IPS-NIHi7 (cell line): ENCODE measurements at regions not wholly inside any gene's neighbourhood (a gene's known extent, or its start where the extent isn't known, plus 50 kb on each side); places are given as distances from the start of the nearest gene placed in this dataset.
"Not testable (repeated sequence)": the region's sequence is repeated elsewhere in the genome, so short reads cannot be mapped to it uniquely, and the experiment has no call there.

Experiments
- DNase-seq: peaks from one replicate; pipeline ENCODE4 v3.0.0; 2012; ENCODE audit warnings: mixed read lengths; ENCODE audit errors: extremely low spot score

- no peak for DNase-seq
Observed at GRCh38 chr5:67577424-67577823, 380.8 kb upstream of the CD180 start.

DNA sequence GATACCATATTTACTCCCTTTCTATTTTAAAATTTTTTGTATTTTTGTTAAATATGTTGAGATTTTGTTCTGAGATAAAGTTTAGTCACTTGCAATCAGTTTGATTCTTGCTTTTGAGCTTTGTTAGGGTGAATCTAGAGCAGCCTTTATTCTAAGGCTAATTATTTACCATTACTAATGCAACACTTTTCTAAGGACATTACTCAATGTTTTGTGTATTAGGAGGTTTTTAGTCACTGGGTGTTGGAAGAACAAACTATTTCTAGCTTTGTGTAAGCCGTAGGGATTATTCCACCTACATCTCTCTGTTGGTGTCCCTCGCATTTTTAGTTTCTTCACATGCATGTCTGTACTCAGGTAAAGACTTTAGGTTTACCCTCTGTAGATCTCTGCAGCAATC is 379.5 kb upstream of the CD180 start:
- no peak for DNase-seq

GRCh38 chr5:67575087-67575486 is 378.5 kb upstream of the CD180 start:
- DNase-seq = no peak

DNA sequence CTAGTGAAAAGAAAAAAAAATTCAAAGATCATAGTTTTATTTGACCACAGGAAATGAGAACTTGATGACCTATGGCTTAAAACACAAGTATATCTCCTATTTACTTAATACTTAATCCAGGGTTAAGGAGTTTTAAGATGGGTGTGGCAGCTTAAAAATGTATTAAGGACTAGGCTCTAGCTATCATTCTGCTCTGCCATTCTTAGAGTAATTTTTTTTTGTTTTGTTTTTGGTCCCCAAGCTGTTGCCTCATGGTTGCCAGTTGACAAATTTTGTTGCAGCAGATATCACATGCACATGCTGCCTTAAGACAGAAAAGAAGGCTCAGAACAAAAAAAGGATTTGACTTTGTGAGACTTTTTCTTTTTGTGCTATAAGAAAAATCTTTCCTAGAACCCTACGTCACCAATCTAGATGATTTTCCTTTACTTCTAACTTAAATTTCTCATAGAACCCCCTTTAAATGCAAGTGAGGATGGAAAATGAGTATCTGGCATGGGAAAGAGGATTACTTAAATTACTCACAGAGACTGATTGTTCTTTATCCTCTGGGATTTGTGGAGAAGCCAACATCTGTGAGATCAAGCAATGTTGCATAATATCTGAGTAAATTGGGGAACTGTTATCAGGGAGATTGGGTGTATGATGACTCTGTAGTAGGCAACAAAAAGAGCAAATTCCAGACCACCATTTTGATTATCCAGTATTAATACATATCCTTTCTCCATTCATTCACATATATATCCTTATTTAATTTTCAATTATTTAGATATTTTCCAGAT is 364.7 kb upstream of the CD180 start:
- no peak for DNase-seq

GRCh38 chr5:67552773-67553172 is 356.2 kb upstream of the CD180 start:
- no peak for DNase-seq

GRCh38 chr5:67549947-67550346 is 353.3 kb upstream of the CD180 start:
- no peak for DNase-seq

DNA sequence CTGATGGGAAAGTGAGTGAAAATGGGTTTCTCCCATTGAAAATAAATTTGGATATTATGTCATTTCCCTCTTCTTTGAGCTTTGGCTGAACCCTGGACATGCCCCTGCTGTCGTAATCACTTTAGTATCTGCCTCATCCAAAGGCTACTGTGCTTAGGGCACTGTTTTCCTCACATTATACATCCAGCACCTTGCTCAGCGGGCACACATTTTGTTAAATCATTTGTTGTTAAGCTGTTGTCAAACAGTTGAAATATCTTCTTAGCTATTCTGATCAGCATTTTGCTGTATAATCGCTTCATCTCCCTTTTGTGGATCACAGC is 352.7 kb upstream of the CD180 start:
- no peak for DNase-seq

DNA sequence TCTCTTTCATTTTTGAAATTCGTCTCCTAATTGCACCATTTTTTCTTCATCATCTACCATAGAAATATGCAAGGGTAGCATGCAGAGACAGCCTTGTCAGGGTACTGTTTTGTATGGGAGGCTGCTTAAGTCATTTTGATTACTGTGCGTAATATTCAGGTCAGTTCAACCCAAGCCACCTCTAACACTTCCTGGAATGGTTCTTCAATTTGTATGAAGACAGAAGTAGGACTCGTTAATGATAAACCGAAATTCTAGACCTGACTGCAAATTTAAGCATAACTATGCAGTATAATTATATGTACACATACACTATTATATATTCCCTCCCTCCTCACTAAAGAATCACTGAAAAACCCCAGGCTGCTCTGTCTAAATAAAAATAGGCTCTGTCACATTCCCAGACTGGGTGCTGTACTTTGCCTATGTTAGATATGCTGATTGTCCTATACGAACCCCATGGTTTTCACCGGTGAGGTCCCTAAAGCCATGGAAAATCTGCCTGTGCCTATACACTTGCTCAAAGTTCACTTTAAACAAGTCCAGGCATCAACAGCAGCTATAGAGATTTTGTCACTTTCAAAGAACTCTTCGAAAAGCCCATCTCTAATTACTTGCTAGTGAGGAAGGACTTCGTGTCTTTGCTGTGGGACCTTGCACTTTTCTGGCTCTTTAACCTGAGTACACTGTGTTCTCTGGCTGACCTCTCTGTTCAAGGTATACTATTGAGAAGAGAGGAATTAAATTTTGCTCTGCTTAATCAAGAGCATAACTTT is 352.1 kb upstream of the CD180 start:
- DNase-seq = no peak

DNA sequence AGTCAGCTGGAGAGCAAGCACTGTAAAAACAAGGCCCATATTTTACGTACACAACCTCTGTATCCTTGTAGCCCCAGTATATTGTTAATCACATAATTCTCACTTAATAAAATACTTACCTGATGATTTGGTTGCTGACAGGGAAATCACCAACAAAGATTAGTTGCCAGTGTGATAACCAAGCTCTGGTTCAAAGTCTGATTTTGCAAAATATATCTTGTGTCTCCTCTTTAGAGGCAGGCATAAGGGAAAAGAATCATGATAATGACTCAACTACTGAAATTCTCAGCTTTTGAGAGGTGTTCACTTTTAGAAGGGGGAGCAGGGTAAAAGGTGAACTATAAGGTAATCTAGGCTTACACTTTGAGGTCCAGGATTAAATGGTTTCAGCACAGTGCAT is 351.1 kb upstream of the CD180 start:
- DNase-seq = no peak

GRCh38 chr5:67544942-67545341 is 348.3 kb upstream of the CD180 start:
- DNase-seq = not testable (repeated sequence)

DNA sequence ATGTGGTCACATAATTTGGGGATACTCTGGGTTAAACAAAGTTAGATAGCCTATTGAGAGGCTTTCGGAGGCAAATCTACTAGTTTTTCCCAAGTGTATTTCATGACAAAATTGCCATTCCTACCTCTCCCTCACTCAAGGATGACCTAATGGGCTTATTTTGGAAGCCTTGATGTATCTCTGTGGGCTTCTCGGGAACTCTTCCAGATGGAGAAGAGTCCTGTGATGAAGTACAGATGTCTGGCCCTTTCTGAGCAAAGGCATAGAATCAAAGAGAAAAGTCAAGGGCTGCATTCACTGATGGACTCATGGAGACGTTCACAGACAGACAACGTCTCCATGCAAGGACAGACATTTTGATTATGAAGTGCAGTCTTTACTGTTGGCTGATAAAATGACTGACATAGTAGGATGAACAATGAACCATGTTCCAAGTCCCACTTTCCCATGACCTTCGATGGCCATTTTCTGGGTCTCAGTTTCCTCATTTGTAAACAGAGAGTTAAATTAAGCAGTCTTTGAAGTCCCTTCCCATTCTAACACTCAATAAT is 347.2 kb upstream of the CD180 start:
- DNase-seq = no peak

DNA sequence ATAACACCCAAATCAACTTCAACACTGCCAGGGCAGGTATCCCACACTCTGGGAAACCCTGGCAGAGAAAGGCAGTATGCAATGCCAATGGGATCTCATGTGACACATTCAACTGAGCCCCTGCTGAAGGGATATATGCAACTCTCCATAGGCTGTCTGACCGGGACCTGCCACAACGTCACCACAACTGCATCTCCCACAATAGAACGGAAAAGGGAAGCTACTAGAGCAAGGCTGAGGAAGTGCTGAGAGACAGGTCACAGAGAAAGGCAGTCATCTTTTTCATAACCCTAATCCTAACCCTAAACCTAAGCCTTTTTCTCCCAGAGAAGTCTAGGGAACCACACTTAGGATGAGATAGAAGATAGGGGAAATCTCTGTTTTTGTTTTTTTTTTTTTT is 345.9 kb upstream of the CD180 start:
- no peak for DNase-seq

DNA sequence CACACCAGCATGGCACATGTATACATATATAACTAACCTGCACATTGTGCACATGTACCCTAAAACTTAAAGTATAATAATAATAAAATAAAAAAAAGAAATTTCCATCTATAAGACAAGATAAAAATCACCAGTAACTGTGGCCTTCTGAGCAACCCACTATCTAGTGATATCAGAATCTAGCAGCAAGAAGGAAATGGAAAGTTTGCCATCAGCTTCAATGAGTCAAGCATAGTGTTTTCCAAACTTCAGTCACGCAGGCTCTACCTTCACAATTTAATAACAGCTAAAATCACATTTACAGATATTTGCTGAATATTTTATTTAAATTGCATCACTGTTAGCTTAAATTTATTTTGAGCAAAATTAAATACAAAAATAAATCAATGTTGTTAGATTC is 345.3 kb upstream of the CD180 start:
- DNase-seq = no peak

DNA sequence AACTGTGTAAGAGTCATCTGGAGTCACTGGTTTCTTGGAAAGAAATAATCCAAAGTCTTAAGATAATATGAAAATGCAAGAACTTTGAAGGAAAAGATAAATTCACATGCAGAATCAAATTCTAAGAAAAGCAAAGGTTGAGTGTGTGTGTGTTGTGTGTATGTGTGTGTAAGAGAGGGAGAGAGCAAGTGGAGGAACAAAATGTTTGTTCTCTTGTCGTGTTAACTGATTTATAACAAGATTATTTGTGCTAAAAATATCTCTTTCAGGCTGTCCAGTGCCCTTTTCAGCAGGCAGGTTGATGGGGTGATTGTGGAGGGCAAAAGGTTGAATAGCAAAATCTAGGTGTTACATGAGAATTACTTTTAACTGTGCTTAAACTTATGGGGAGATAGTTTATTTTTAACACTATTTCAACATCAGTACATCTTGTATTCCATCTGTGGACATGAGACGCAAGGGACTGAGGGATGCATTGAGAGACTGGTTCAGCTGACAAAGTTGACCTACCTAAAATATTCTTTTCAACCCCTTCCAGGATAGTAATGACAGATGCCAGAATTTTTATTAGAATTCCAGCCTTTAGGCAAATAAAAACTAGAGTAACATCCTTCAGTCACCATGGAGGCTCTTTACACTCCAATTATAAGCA is 342.4 kb upstream of the CD180 start:
- no peak for DNase-seq

DNA sequence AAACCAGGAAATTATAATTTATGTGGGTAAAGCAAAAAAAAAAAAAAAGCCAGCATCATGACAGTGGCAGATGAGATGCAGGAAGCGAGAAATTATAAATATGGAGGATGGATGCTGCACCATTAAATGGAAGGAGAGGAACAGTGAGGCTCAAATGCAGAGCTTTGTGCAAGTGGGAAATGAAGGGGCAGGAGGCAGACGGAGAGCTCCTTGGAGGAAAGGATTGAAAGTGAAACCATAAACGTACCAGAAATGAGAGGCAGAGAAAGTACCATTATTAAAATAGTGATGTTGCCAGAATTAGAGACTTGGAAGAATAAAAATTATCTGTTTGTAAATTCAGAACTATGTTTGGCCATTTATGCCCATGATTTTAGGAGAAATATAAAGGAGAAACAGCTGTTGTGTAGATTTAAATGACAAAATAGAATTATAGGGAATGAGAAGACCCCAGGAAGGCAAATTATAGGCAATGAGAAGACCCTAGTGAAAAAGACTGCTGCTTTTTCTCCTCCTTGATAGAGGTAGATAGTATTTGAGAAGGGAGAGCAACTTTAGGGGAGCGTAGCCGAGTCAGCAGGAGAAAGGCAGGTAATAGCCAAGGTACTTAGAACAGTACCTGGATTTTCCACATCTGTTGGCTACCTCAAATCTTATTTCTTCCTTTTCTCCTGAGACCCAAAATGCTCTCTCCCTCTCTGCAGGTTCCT is 341.0 kb upstream of the CD180 start:
- no peak for DNase-seq

DNA sequence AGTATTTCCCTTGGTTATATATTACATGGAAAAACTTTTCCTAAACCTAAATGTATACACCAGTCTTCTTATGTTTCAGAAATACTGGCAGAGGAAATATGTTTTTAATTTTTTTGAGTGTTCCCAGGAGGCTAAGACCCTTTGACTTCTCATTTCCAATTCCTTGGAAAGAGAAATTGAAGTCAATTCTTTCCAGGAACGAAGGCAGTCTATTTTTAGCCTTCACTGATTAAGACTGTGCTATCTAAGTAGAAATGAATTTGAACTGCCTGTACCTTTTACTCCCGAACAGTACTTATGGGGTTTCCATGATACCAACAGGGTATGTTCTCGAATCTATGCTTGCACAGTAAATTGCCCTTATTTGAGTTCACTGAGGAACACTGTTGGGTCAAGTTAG is 340.3 kb upstream of the CD180 start:
- no peak for DNase-seq

DNA sequence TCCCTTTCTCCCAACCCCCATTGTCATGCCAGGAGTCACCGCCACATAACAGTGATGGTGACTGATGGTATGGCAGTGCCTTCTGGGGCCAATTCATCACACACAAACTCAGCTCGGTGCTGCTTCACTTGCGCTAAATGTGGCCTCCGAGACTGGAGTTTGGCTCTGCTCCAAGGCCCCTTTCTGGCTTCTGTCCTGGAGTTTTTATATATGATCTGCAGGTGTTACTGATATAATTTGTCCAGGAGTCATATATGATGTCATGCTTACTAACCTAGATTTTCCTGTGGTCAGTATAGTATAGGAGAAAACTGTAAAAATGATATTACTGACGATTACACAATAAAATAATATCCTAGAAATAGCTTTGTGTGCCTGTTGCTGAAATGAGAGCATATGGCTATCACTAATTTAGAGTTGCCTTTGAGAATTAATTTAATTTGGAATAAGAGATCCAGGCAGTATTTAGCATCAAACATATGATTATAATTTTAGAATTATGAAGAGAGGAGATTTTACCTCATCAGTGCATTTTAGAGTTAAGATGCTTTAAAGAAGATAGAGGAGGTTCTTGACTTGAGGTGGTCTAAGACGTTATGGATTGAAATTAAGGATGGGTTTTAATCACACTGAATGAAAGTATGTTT is 334.1 kb upstream of the CD180 start:
- DNase-seq = no peak

- DNase-seq = no peak
Observed at GRCh38 chr5:67528953-67529352, 332.4 kb upstream of the CD180 start.

- DNase-seq = no peak
Observed at GRCh38 chr5:67526793-67527192, 330.2 kb upstream of the CD180 start.

DNA sequence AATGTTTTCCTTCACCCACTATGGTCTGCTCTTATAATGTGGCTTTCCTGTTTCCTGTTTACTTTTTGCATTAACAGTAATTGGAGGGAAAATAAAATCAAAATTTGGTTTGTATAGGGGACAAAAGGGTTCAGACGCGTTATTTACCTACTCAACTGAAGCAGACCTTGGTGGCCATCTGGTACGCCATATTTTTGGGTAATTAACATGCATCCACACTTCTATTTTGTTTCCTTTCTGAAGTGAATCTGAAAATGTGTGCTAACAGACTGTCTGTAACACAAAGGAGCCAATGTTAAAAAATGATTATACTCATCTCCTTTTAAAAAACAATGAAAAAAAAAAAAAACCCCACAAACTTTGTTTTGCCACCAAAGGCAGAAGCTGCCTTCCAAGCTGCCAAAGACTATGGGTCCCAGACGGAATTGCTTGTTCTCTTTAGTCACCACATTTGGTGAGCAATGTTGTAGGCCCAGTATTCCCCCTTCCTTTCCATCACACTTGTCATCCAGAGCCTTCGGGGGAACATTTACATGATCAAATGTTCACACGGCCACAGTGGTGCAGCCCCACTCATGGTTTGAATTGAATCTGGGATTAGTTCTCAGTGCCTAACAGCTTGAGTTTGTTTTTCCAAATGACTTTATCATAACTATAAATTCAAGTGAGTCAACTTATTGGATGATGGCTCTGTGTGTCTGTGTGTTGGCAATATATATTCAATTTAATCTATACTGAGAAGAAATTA is 323.7 kb upstream of the CD180 start:
- no peak for DNase-seq

GRCh38 chr5:67518227-67518626 is 321.6 kb upstream of the CD180 start:
- no peak for DNase-seq
